Gastrocnemius medialis (tissue), 4 donors: ENCODE measurements at regions not wholly inside any gene's neighbourhood (a gene's known extent, or its start where the extent isn't known, plus 50 kb on each side); places are given as distances from the start of the nearest gene placed in this dataset.

Experiments
- POLR2A ChIP-seq, 2 donors: fragments of 450-650 bp; IDR thresholded peaks; one replicate each; pipeline ENCODE4 v1.6.1; 2017; ENCODE audit warnings: antibody characterized with exemption in 2 of 2, mild to moderate bottlenecking in 2 of 2, moderate library complexity in 2 of 2
- TF ChIP-seq, protein P1 (sequence below), 5 experiments: fragments of 450-650 bp in 3 of 5; fragments of 200-600 bp in 2 of 5; sonication (generic) in 2 of 5; IDR thresholded peaks in 4 of 5; conservative IDR thresholded peaks in 1 of 5; 1 replicate in 4 of 5; 2 replicates in 1 of 5; pipeline ENCODE4 v1.5.1; 2016 to 2019; ENCODE audit warnings: antibody characterized with exemption in 5 of 5, mild to moderate bottlenecking in 3 of 5, moderate library complexity in 3 of 5

DNA sequence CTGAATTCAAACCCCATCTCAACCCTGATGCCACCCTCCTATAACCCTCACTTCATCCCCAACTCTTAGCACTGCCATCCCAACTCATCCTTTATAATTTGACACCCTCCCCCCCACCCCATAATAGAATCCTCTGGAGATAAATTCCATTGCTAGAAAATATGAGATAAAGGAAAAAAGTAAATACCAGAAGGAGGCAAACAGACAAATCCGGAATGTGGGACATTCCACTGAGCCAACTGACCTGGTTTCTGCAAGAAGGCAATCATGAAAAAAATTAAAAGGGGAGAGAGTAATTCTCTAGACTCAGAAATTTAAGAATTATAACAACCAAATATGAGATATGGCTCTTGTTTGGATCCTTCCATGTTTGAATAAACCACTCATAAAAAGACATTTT lies 132.4 kb downstream of the CYP26B1 start:
- TF ChIP-seq, protein P1, sequence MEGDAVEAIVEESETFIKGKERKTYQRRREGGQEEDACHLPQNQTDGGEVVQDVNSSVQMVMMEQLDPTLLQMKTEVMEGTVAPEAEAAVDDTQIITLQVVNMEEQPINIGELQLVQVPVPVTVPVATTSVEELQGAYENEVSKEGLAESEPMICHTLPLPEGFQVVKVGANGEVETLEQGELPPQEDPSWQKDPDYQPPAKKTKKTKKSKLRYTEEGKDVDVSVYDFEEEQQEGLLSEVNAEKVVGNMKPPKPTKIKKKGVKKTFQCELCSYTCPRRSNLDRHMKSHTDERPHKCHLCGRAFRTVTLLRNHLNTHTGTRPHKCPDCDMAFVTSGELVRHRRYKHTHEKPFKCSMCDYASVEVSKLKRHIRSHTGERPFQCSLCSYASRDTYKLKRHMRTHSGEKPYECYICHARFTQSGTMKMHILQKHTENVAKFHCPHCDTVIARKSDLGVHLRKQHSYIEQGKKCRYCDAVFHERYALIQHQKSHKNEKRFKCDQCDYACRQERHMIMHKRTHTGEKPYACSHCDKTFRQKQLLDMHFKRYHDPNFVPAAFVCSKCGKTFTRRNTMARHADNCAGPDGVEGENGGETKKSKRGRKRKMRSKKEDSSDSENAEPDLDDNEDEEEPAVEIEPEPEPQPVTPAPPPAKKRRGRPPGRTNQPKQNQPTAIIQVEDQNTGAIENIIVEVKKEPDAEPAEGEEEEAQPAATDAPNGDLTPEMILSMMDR (IDR thresholded peaks at IDR 0.05 in 4 of 5, conservative IDR thresholded peaks at IDR 0.05 in 1 of 5) = no peak
- no peak for TF ChIP-seq POLR2A (IDR thresholded peaks at IDR 0.05)
